K562 (cell line): ENCODE measurements at regions not wholly inside any gene's neighbourhood (a gene's known extent, or its start where the extent isn't known, plus 50 kb on each side); places are given as distances from the start of the nearest gene placed in this dataset.

ENCODE experiments used
- ZMIZ1 ChIP-seq, 2 experiments: fragments of 150-350 bp in 1 of 2; IDR thresholded peaks; 2 replicates each; pipeline ENCODE4 v1.6.1; 2012 to 2016; ENCODE audit warnings: low read depth in 2 of 2, low read length in 2 of 2, mild to moderate bottlenecking in 1 of 2, moderate library complexity in 1 of 2
- TF ChIP-seq, protein P1 (sequence below), 3 experiments: IDR thresholded peaks in 2 of 3; conservative IDR thresholded peaks in 1 of 3; 2 replicates each; pipeline ENCODE4 v1.5.1; 2011 to 2012; ENCODE audit warnings: low read length in 3 of 3, mild to moderate bottlenecking in 3 of 3, control low read depth in 2 of 3, improper control_type of control experiment in 1 of 3, inconsistent platforms in 1 of 3, low read depth in 1 of 3, mixed read lengths in 1 of 3, moderate library complexity in 1 of 3; ENCODE audit not compliant: insufficient read depth in 2 of 3

GRCh38 chr12:102633981-102634605, 153.7 kb upstream of the IGF1 start:
- TF ChIP-seq, protein P1, sequence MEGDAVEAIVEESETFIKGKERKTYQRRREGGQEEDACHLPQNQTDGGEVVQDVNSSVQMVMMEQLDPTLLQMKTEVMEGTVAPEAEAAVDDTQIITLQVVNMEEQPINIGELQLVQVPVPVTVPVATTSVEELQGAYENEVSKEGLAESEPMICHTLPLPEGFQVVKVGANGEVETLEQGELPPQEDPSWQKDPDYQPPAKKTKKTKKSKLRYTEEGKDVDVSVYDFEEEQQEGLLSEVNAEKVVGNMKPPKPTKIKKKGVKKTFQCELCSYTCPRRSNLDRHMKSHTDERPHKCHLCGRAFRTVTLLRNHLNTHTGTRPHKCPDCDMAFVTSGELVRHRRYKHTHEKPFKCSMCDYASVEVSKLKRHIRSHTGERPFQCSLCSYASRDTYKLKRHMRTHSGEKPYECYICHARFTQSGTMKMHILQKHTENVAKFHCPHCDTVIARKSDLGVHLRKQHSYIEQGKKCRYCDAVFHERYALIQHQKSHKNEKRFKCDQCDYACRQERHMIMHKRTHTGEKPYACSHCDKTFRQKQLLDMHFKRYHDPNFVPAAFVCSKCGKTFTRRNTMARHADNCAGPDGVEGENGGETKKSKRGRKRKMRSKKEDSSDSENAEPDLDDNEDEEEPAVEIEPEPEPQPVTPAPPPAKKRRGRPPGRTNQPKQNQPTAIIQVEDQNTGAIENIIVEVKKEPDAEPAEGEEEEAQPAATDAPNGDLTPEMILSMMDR (IDR thresholded peaks at IDR 0.05 in 2 of 3, conservative IDR thresholded peaks at IDR 0.05 in 1 of 3; ENCODE audit: insufficient read depth in 2 of 3, low read depth in 1 of 3, low read length in 3 of 3): no peak
- no peak for TF ChIP-seq ZMIZ1 (IDR thresholded peaks at IDR 0.05; ENCODE audit: low read depth in 2 of 2, low read length in 2 of 2)
